ENCODE measurements at regions not wholly inside any gene's neighbourhood (a gene's known extent, or its start where the extent isn't known, plus 50 kb on each side); places are given as distances from the start of the nearest gene placed in this dataset.

GRCh38 chr9:79335987-79336386 is 235.8 kb upstream of the TLE4 start:
- no peak for DNase-seq
- Histone ChIP-seq H2BK12ac (ENCODE audit: low read length in 2 of 2) (no peak overlapping the region), H3K79me1 (replicated peaks; ENCODE audit: low read length, poor library complexity, severe bottlenecking) (no peaks in the 10 kb centered on the region), H3K9me3 (ENCODE audit: control insufficient read depth, low read length) (peaks cover 5% of the 10 kb centered on the region), H2BK120ac (ENCODE audit: low read depth, low read length) (no peak overlapping the region), H2AFZ (ENCODE audit: low read depth, low read length) (no peak overlapping the region), H3K14ac (ENCODE audit: low read length in 2 of 2) (no peak overlapping the region), H3K23ac (ENCODE audit: low read length in 2 of 2) (no peak overlapping the region), H3K4me3 (ENCODE audit: insufficient read depth in 1 of 2, low read depth in 1 of 2, low read length in 2 of 2) (no peak overlapping the region), H4K91ac (ENCODE audit: low read length) (no peak overlapping the region), H3K9ac (ENCODE audit: low read length) (no peak overlapping the region), H3K27ac (ENCODE audit: low read length, poor library complexity, severe bottlenecking) (no peak overlapping the region), H2BK5ac (ENCODE audit: low read depth, low read length, poor library complexity, severe bottlenecking) (no peak overlapping the region), H3K4ac (ENCODE audit: low read depth in 1 of 2, low read length in 2 of 2) (no peak overlapping the region), H3K4me2 (ENCODE audit: low read length, poor library complexity, severe bottlenecking) (no peak overlapping the region), H4K8ac (ENCODE audit: low read length) (no peak overlapping the region), H3K4me1 (ENCODE audit: control insufficient read depth, insufficient read depth, low read depth, low read length) (no peaks in the 10 kb centered on the region), H3K27me3 (ENCODE audit: control insufficient read depth in 1 of 2, insufficient read depth in 1 of 2, low read length in 2 of 2) (no peaks in the 10 kb centered on the region), H3K36me3 (ENCODE audit: control insufficient read depth in 1 of 2, insufficient read depth in 2 of 2, low read depth in 1 of 2, low read length in 2 of 2) (no peaks in the 10 kb centered on the region), H2AK5ac (ENCODE audit: low read length, severe bottlenecking) (no peak overlapping the region), H2BK15ac (ENCODE audit: low read depth, poor library complexity, severe bottlenecking) (no peak overlapping the region), H3K18ac (ENCODE audit: low read depth in 1 of 2, low read length in 2 of 2) (no peak overlapping the region)
- WGBS: 97% methylated on average over 1 of the region's 1 CpG

GRCh38 chr9:79341561-79341960 is 230.2 kb upstream of the TLE4 start:
- Histone ChIP-seq H3K14ac (ENCODE audit: low read length in 2 of 2) (no peak overlapping the region), H2BK120ac (ENCODE audit: low read depth, low read length) (no peak overlapping the region), H3K18ac (ENCODE audit: low read depth in 1 of 2, low read length in 2 of 2) (no peak overlapping the region), H3K27ac (ENCODE audit: low read length, poor library complexity, severe bottlenecking) (no peak overlapping the region), H4K8ac (ENCODE audit: low read length) (no peak overlapping the region), H3K9ac (ENCODE audit: low read length) (no peak overlapping the region), H3K23ac (ENCODE audit: low read length in 2 of 2) (no peak overlapping the region), H3K4me1 (ENCODE audit: control insufficient read depth, insufficient read depth, low read depth, low read length) (no peaks in the 10 kb centered on the region), H4K91ac (ENCODE audit: low read length) (no peak overlapping the region), H2AFZ (ENCODE audit: low read depth, low read length) (no peak overlapping the region), H2BK15ac (ENCODE audit: low read depth, poor library complexity, severe bottlenecking) (no peak overlapping the region), H3K4ac (ENCODE audit: low read depth in 1 of 2, low read length in 2 of 2) (no peak overlapping the region), H3K4me2 (ENCODE audit: low read length, poor library complexity, severe bottlenecking) (no peak overlapping the region), H2BK12ac (ENCODE audit: low read length in 2 of 2) (no peak overlapping the region), H3K27me3 (ENCODE audit: control insufficient read depth in 1 of 2, insufficient read depth in 1 of 2, low read length in 2 of 2) (no peaks in the 10 kb centered on the region), H3K9me3 (ENCODE audit: control insufficient read depth, low read length) (peaks cover 5% of the 10 kb centered on the region), H2AK5ac (ENCODE audit: low read length, severe bottlenecking) (no peak overlapping the region), H3K4me3 (ENCODE audit: insufficient read depth in 1 of 2, low read depth in 1 of 2, low read length in 2 of 2) (no peak overlapping the region), H3K36me3 (ENCODE audit: control insufficient read depth in 1 of 2, insufficient read depth in 2 of 2, low read depth in 1 of 2, low read length in 2 of 2) (no peaks in the 10 kb centered on the region), H3K79me1 (replicated peaks; ENCODE audit: low read length, poor library complexity, severe bottlenecking) (no peaks in the 10 kb centered on the region), H2BK5ac (ENCODE audit: low read depth, low read length, poor library complexity, severe bottlenecking) (no peak overlapping the region)
- DNase-seq: no peak
- 92% methylated on average over 6 of the region's 6 CpGs for WGBS

GRCh38 chr9:79346350-79347020 is 225.3 kb upstream of the TLE4 start:
- Histone ChIP-seq H3K4me1 (ENCODE audit: control insufficient read depth, insufficient read depth, low read depth, low read length) (no peaks in the 10 kb centered on the region), H2AFZ (ENCODE audit: low read depth, low read length) (no peak overlapping the region), H3K4me3 (ENCODE audit: insufficient read depth in 1 of 2, low read depth in 1 of 2, low read length in 2 of 2) (no peak overlapping the region), H4K8ac (ENCODE audit: low read length) (no peak overlapping the region), H4K91ac (ENCODE audit: low read length) (no peak overlapping the region), H3K18ac (ENCODE audit: low read depth in 1 of 2, low read length in 2 of 2) (no peak overlapping the region), H2BK120ac (ENCODE audit: low read depth, low read length) (no peak overlapping the region), H3K36me3 (ENCODE audit: control insufficient read depth in 1 of 2, insufficient read depth in 2 of 2, low read depth in 1 of 2, low read length in 2 of 2) (no peaks in the 10 kb centered on the region), H2BK15ac (ENCODE audit: low read depth, poor library complexity, severe bottlenecking) (no peak overlapping the region), H3K14ac (ENCODE audit: low read length in 2 of 2) (no peak overlapping the region), H2BK12ac (ENCODE audit: low read length in 2 of 2) (no peak overlapping the region), H3K79me1 (replicated peaks; ENCODE audit: low read length, poor library complexity, severe bottlenecking) (no peaks in the 10 kb centered on the region), H2BK5ac (ENCODE audit: low read depth, low read length, poor library complexity, severe bottlenecking) (no peak overlapping the region), H3K27me3 (ENCODE audit: control insufficient read depth in 1 of 2, insufficient read depth in 1 of 2, low read length in 2 of 2) (no peaks in the 10 kb centered on the region), H3K23ac (ENCODE audit: low read length in 2 of 2) (no peak overlapping the region), H3K27ac (ENCODE audit: low read length, poor library complexity, severe bottlenecking) (no peak overlapping the region), H3K9ac (ENCODE audit: low read length) (no peak overlapping the region), H2AK5ac (ENCODE audit: low read length, severe bottlenecking) (no peak overlapping the region), H3K4ac (ENCODE audit: low read depth in 1 of 2, low read length in 2 of 2) (no peak overlapping the region), H3K4me2 (ENCODE audit: low read length, poor library complexity, severe bottlenecking) (no peak overlapping the region), H3K9me3 (ENCODE audit: control insufficient read depth, low read length) (no peaks in the 10 kb centered on the region)
- no peak for DNase-seq
- WGBS: 62% methylated on average over 3 of the region's 3 CpGs

GRCh38 chr9:79352322-79352721 is 219.4 kb upstream of the TLE4 start:
- Histone ChIP-seq H2BK15ac (ENCODE audit: low read depth, poor library complexity, severe bottlenecking) (no peak overlapping the region), H3K9me3 (ENCODE audit: control insufficient read depth, low read length) (no peaks in the 10 kb centered on the region), H2AFZ (ENCODE audit: low read depth, low read length) (no peak overlapping the region), H3K79me1 (replicated peaks; ENCODE audit: low read length, poor library complexity, severe bottlenecking) (no peaks in the 10 kb centered on the region), H4K91ac (ENCODE audit: low read length) (no peak overlapping the region), H2BK120ac (ENCODE audit: low read depth, low read length) (no peak overlapping the region), H3K4ac (ENCODE audit: low read depth in 1 of 2, low read length in 2 of 2) (no peak overlapping the region), H4K8ac (ENCODE audit: low read length) (no peak overlapping the region), H3K27ac (ENCODE audit: low read length, poor library complexity, severe bottlenecking) (no peak overlapping the region), H3K18ac (ENCODE audit: low read depth in 1 of 2, low read length in 2 of 2) (no peak overlapping the region), H3K27me3 (ENCODE audit: control insufficient read depth in 1 of 2, insufficient read depth in 1 of 2, low read length in 2 of 2) (no peaks in the 10 kb centered on the region), H2BK5ac (ENCODE audit: low read depth, low read length, poor library complexity, severe bottlenecking) (no peak overlapping the region), H3K4me3 (ENCODE audit: insufficient read depth in 1 of 2, low read depth in 1 of 2, low read length in 2 of 2) (no peak overlapping the region), H2AK5ac (ENCODE audit: low read length, severe bottlenecking) (no peak overlapping the region), H3K23ac (ENCODE audit: low read length in 2 of 2) (no peak overlapping the region), H3K36me3 (ENCODE audit: control insufficient read depth in 1 of 2, insufficient read depth in 2 of 2, low read depth in 1 of 2, low read length in 2 of 2) (no peaks in the 10 kb centered on the region), H3K9ac (ENCODE audit: low read length) (no peak overlapping the region), H3K14ac (ENCODE audit: low read length in 2 of 2) (no peak overlapping the region), H2BK12ac (ENCODE audit: low read length in 2 of 2) (no peak overlapping the region), H3K4me1 (ENCODE audit: control insufficient read depth, insufficient read depth, low read depth, low read length) (no peaks in the 10 kb centered on the region), H3K4me2 (ENCODE audit: low read length, poor library complexity, severe bottlenecking) (no peak overlapping the region)
- 64% methylated on average over 3 of the region's 3 CpGs for WGBS
- no peak for DNase-seq
